Activated T-cell treated with anti-CD3 and anti-CD28 coated beads, Interleukin-2, amount 50 U/mL, for 4 hours (primary cell): ENCODE measurements at regions not wholly inside any gene's neighbourhood (a gene's known extent, or its start where the extent isn't known, plus 50 kb on each side); places are given as distances from the start of the nearest gene placed in this dataset.

Experiments
- ATAC-seq, 2 donors: fragments of 200-7000 bp; cut with Tn5 transposase; one replicate each; pipeline ENCODE4 v1.10.0; 2021
- DNase-seq: peaks from one replicate; pipeline ENCODE4 v3.0.0-alpha.2; 2020
- H3K27me3 Mint-ChIP-seq: one replicate; pipeline ENCODE4 v1.8.0; 2021; ENCODE audit warnings: low read depth, mixed read lengths
- H3K36me3 Mint-ChIP-seq: one replicate; pipeline ENCODE4 v1.8.0; 2022; ENCODE audit warnings: mixed read lengths; ENCODE audit not compliant: insufficient read depth
- H3K4me1 Mint-ChIP-seq: one replicate; pipeline ENCODE4 v1.8.0; 2021; ENCODE audit warnings: low read depth, mixed read lengths
- H3K4me3 Mint-ChIP-seq: one replicate; pipeline ENCODE4 v1.8.0; 2021; ENCODE audit warnings: mild to moderate bottlenecking, moderate library complexity, mixed read lengths
- H3K9me3 Mint-ChIP-seq: one replicate; pipeline ENCODE4 v1.8.0; 2021; ENCODE audit warnings: mixed read lengths

DNA sequence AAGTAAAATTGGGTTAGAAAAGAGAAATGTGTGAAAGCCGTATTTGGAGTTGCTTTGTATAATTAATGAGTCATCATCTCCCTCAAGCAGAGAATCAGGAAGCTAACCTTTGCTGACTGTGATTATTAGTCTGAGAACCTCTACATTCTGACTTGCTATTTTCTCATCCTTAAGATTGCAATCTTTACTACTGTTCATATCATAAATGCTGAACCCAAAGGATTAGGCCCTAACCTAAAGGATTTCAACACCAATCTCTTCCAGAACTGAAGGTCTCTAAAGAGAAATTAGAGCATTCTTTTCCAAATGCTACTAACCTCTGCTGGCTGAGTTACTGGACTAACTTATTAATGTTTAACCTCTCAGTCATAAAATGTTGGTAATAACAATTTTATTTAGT is 538.1 kb upstream of the MEF2C start:
- ATAC-seq: no peak
- DNase-seq: no peak
- H3K9me3 Mint-ChIP-seq: peaks cover 7% of the 10 kb centered on the region
- no peaks in the 10 kb centered on the region for H3K36me3 Mint-ChIP-seq
- no peak overlapping the region for H3K4me3 Mint-ChIP-seq
- H3K4me1 Mint-ChIP-seq: no peaks in the 10 kb centered on the region
- no peaks in the 10 kb centered on the region for H3K27me3 Mint-ChIP-seq

GRCh38 chr5:89418407-89419085 is 535.6 kb upstream of the MEF2C start:
- Mint-ChIP-seq H3K36me3 (no peaks in the 10 kb centered on the region), H3K4me3 (no peak overlapping the region), H3K4me1 (no peaks in the 10 kb centered on the region), H3K27me3 (no peaks in the 10 kb centered on the region), H3K9me3 (peaks cover 7% of the 10 kb centered on the region)
- ATAC-seq (no peak), DNase-seq (no peak)

GRCh38 chr5:89417990-89418389 is 535.0 kb upstream of the MEF2C start:
- H3K4me1 Mint-ChIP-seq: no peaks in the 10 kb centered on the region
- H3K9me3 Mint-ChIP-seq: peaks cover 7% of the 10 kb centered on the region
- no peaks in the 10 kb centered on the region for H3K36me3 Mint-ChIP-seq
- ATAC-seq: no peak
- DNase-seq: no peak
- H3K27me3 Mint-ChIP-seq: no peaks in the 10 kb centered on the region
- H3K4me3 Mint-ChIP-seq: no peak overlapping the region

GRCh38 chr5:89417515-89417914 is 534.5 kb upstream of the MEF2C start:
- Mint-ChIP-seq H3K4me1 (no peaks in the 10 kb centered on the region), H3K27me3 (no peaks in the 10 kb centered on the region), H3K9me3 (peaks cover 7% of the 10 kb centered on the region), H3K36me3 (no peaks in the 10 kb centered on the region), H3K4me3 (no peak overlapping the region)
- no peak for ATAC-seq
- DNase-seq: no peak

DNA sequence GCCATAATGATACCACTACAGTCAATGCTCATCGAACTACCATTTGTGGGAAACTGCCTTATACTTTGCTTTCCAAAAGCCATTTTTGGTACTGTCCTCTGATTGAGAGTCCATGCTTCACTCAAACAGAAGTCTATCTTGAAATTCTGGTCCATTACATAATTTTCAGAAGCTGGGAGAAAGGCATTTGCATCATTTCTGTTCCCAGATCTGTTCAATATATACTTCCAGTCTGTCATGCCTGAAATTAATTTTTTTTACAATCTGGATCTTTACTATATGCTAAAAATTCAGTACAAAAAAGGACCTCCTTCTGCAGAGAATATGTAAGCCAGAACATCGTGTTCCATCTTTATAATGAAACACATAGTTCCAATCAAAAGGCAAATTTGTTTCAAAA is 528.9 kb upstream of the MEF2C start:
- H3K27me3 Mint-ChIP-seq: no peaks in the 10 kb centered on the region
- ATAC-seq: no peak
- H3K4me1 Mint-ChIP-seq: no peaks in the 10 kb centered on the region

GRCh38 chr5:89407054-89407453 is 524.1 kb upstream of the MEF2C start:
- H3K4me3 Mint-ChIP-seq: no peak overlapping the region

More for the DNA sequence above, 528.9 kb upstream of the MEF2C start:
- Mint-ChIP-seq H3K4me3 (no peak overlapping the region), H3K36me3 (no peaks in the 10 kb centered on the region), H3K9me3 (no peaks in the 10 kb centered on the region)
- DNase-seq: no peak

GRCh38 chr5:89401659-89402058 is 518.7 kb upstream of the MEF2C start:
- no peaks in the 10 kb centered on the region for H3K36me3 Mint-ChIP-seq
- DNase-seq (no peak), ATAC-seq (no peak)
- peaks cover 4% of the 10 kb centered on the region for H3K9me3 Mint-ChIP-seq
- H3K27me3 Mint-ChIP-seq: no peaks in the 10 kb centered on the region
- no peak overlapping the region for H3K4me3 Mint-ChIP-seq
- H3K4me1 Mint-ChIP-seq: peaks cover 4% of the 10 kb centered on the region

More at GRCh38 chr5:89407054-89407453, 524.1 kb upstream of the MEF2C start:
- no peak for ATAC-seq
- H3K27me3 Mint-ChIP-seq: no peaks in the 10 kb centered on the region
- H3K4me1 Mint-ChIP-seq: no peaks in the 10 kb centered on the region
- DNase-seq: no peak
- no peaks in the 10 kb centered on the region for H3K36me3 Mint-ChIP-seq
- no peaks in the 10 kb centered on the region for H3K9me3 Mint-ChIP-seq

- DNase-seq (no peak), ATAC-seq (no peak)
- no peaks in the 10 kb centered on the region for H3K36me3 Mint-ChIP-seq
- H3K27me3 Mint-ChIP-seq: no peaks in the 10 kb centered on the region
- H3K9me3 Mint-ChIP-seq: peaks cover 4% of the 10 kb centered on the region
- H3K4me1 Mint-ChIP-seq: peaks cover 5% of the 10 kb centered on the region
- H3K4me3 Mint-ChIP-seq: no peak overlapping the region
Observed at GRCh38 chr5:89401012-89401411, 518.0 kb upstream of the MEF2C start.

DNA sequence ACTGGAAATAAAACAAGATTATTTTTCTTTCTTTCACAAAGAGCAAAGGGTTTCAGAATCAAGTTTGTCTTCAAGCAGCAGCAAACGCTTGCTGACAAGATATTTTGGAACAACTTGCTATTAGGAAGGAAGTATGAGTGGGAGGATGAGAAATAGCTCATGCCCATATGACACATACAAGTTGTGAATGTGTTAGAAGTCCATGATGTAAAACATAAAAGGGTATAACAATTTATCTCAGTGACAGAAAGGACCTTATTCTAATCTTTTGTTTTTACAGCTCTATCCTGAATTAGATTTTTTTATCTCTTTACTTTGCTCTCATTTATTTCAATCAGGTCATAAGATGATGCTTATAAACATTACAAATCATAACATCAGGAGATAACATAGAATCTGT is 516.6 kb upstream of the MEF2C start:
- Mint-ChIP-seq H3K9me3 (peaks cover 4% of the 10 kb centered on the region), H3K27me3 (no peaks in the 10 kb centered on the region), H3K36me3 (no peaks in the 10 kb centered on the region), H3K4me3 (no peak overlapping the region), H3K4me1 (peaks cover 5% of the 10 kb centered on the region)
- ATAC-seq: no peak
- no peak for DNase-seq

- no peak for DNase-seq
- Mint-ChIP-seq H3K36me3 (no peaks in the 10 kb centered on the region), H3K4me3 (no peak overlapping the region), H3K9me3 (peaks cover 4% of the 10 kb centered on the region), H3K27me3 (no peaks in the 10 kb centered on the region), H3K4me1 (peaks cover 5% of the 10 kb centered on the region)
- ATAC-seq: no peak
Observed at GRCh38 chr5:89397096-89397495, 514.1 kb upstream of the MEF2C start.

DNA sequence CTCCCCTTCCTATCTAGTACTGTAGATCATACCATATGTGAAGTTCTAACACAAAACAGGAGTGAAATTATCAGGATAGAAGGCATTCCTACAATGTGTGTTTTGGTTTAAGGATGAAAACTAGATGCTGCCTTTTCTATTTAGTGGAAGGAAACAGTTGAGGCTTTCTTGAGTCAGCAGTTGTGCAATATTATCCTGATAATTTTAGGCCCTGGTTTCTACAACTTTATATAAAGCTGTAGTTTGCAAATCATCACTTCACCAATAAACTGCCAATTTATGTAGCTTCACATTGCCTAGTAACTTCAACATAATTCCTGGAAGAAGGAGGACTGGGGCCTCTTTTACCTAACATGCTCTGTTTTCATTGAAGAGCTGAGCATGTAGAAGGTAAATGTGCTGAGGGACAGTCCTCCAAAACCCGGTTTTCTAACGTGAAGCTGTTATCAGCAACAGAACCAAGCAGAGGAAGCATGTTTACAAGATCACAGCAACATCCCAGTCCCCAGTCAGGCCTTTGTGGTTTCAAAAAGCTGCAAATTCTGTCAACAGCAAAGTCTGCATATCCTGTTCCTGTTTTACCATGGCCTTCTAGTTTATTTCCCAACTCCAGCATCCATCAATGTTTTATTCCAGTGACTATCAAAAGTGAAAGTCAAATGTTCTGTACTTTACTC is 513.4 kb upstream of the MEF2C start:
- DNase-seq (no peak), ATAC-seq (no peak)
- Mint-ChIP-seq H3K9me3 (peaks cover 4% of the 10 kb centered on the region), H3K4me3 (no peak overlapping the region), H3K36me3 (no peaks in the 10 kb centered on the region), H3K4me1 (peaks cover 5% of the 10 kb centered on the region), H3K27me3 (no peaks in the 10 kb centered on the region)

DNA sequence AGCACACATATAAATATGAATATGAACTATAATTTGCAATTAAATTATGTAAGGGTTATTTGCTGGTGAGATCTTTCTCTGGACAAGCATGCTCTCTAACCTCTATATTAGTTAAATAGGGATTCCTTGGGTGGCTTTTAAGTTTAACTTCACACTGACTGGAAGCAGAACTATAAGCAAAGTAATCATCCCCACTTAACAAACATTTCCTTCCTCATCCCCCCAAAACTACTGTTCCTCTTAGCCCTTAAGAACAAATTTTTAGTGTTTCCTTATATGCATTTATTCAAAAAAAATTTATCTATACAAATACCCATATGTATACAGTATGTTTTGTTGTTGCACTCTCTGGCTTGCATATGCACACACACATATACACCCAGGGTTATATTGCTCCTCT is 512.1 kb upstream of the MEF2C start:
- H3K4me3 Mint-ChIP-seq: no peak overlapping the region
- H3K4me1 Mint-ChIP-seq: peaks cover 5% of the 10 kb centered on the region
- ATAC-seq (no peak), DNase-seq (no peak)
- H3K27me3 Mint-ChIP-seq: no peaks in the 10 kb centered on the region
- no peaks in the 10 kb centered on the region for H3K36me3 Mint-ChIP-seq
- peaks cover 4% of the 10 kb centered on the region for H3K9me3 Mint-ChIP-seq

- Mint-ChIP-seq H3K9me3 (no peaks in the 10 kb centered on the region), H3K36me3 (no peaks in the 10 kb centered on the region), H3K4me3 (no peak overlapping the region), H3K4me1 (no peaks in the 10 kb centered on the region), H3K27me3 (no peaks in the 10 kb centered on the region)
- no peak for ATAC-seq
- no peak for DNase-seq
Observed at GRCh38 chr5:89388872-89389271, 505.9 kb upstream of the MEF2C start.

DNA sequence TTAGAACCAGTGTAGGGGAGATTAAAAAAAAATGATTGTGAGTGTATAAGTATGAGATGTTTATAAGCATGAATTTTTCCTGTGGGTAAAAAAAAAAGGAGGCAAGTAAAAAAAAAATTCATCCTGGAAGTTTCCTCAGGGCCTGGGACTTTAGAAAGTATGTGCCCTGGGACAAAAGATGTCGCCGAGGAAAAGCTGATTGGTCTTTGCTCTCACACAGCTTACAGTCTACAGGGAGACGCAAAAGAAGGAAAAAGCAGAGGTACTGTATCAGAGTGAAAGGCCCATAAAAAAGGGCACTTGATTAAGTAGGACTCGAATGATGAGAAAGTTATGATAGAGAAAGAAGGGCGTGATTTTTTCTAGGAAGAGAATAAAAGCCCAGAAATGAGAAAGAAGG is 501.4 kb upstream of the MEF2C start:
- Mint-ChIP-seq H3K36me3 (no peaks in the 10 kb centered on the region), H3K27me3 (no peaks in the 10 kb centered on the region), H3K4me3 (no peak overlapping the region), H3K4me1 (no peaks in the 10 kb centered on the region), H3K9me3 (no peaks in the 10 kb centered on the region)
- no peak for DNase-seq
- no peak for ATAC-seq

- Mint-ChIP-seq H3K4me1 (no peaks in the 10 kb centered on the region), H3K4me3 (no peak overlapping the region), H3K9me3 (no peaks in the 10 kb centered on the region), H3K27me3 (no peaks in the 10 kb centered on the region), H3K36me3 (no peaks in the 10 kb centered on the region)
- no peak for ATAC-seq
- DNase-seq: no peak
Observed at GRCh38 chr5:89380635-89381034, 497.7 kb upstream of the MEF2C start.
